22Rv1 (cell line): ENCODE measurements at regions not wholly inside any gene's neighbourhood (a gene's known extent, or its start where the extent isn't known, plus 50 kb on each side); places are given as distances from the start of the nearest gene placed in this dataset.

ENCODE experiments used
- H3K27ac ChIP-seq: fragments of 450-650 bp; 2 replicates; pipeline ENCODE4 v1.5.1; 2017
- CTCF ChIP-seq: fragments of 450-650 bp; IDR thresholded peaks from 2 replicates; pipeline ENCODE4 v1.5.1; 2017; ENCODE audit warnings: mild to moderate bottlenecking
- ZFX ChIP-seq: fragments of 450-650 bp; IDR thresholded peaks from 2 replicates; pipeline ENCODE4 v1.6.1; 2017; ENCODE audit warnings: antibody characterized with exemption, borderline replicate concordance

GRCh38 chrX:43239356-43239755 lies 416.7 kb upstream of the MAOA start:
- TF ChIP-seq CTCF (no peak), ZFX (no peak)
- no peak overlapping the region for H3K27ac ChIP-seq

GRCh38 chrX:43255596-43255995 lies 400.5 kb upstream of the MAOA start:
- TF ChIP-seq CTCF (no peak), ZFX (no peak)
- H3K27ac ChIP-seq = no peak overlapping the region

GRCh38 chrX:43266487-43266886 lies 389.6 kb upstream of the MAOA start:
- H3K27ac ChIP-seq = no peak overlapping the region
- TF ChIP-seq CTCF = no peak
- no peak for TF ChIP-seq ZFX

- TF ChIP-seq ZFX (no peak), CTCF (no peak)
- no peak overlapping the region for H3K27ac ChIP-seq
Observed at GRCh38 chrX:43267652-43268051, 388.4 kb upstream of the MAOA start.

- TF ChIP-seq CTCF (no peak), ZFX (no peak)
- H3K27ac ChIP-seq = no peak overlapping the region
Observed at GRCh38 chrX:43269201-43269600, 386.9 kb upstream of the MAOA start.

GRCh38 chrX:43277879-43278278 lies 378.2 kb upstream of the MAOA start:
- TF ChIP-seq ZFX = no peak
- TF ChIP-seq CTCF = no peak
- no peak overlapping the region for H3K27ac ChIP-seq

GRCh38 chrX:43278440-43278839 lies 377.7 kb upstream of the MAOA start:
- H3K27ac ChIP-seq = no peak overlapping the region
- TF ChIP-seq CTCF (no peak), ZFX (no peak)
